Chondrocyte (in vitro differentiated cells): ENCODE measurements at regions not wholly inside any gene's neighbourhood (a gene's known extent, or its start where the extent isn't known, plus 50 kb on each side); places are given as distances from the start of the nearest gene placed in this dataset.

Experiments used
- DNase-seq: peaks from one replicate; pipeline ENCODE4 v3.0.0; 2021; ENCODE audit warnings: mixed read lengths, low spot score
- H3K27ac Mint-ChIP-seq: one replicate; pipeline ENCODE4 v1.8.0; 2021; ENCODE audit warnings: mild to moderate bottlenecking, moderate library complexity, mixed read lengths; ENCODE audit not compliant: unreplicated experiment
- H3K27me3 Mint-ChIP-seq: 2 replicates; pipeline ENCODE4 v1.8.0; 2021; ENCODE audit warnings: low read depth, mixed read lengths
- H3K36me3 Mint-ChIP-seq: 2 replicates; pipeline ENCODE4 v1.8.0; 2021; ENCODE audit warnings: low read depth, mixed read lengths
- H3K4me1 Mint-ChIP-seq: 2 replicates; pipeline ENCODE4 v1.8.0; 2021; ENCODE audit warnings: low read depth, mild to moderate bottlenecking, mixed read lengths
- H3K4me3 Mint-ChIP-seq: one replicate; pipeline ENCODE4 v1.8.0; 2021; ENCODE audit warnings: mild to moderate bottlenecking, moderate library complexity, mixed read lengths; ENCODE audit not compliant: unreplicated experiment
- H3K9me3 Mint-ChIP-seq: 2 replicates; pipeline ENCODE4 v1.8.0; 2021; ENCODE audit warnings: low read depth, mixed read lengths
- TF ChIP-seq, protein P1 (sequence below): fragments of 200-600 bp; sonication (generic); IDR thresholded peaks from 2 replicates; pipeline ENCODE4 v1.5.0; 2021; ENCODE audit warnings: antibody characterized with exemption, mild to moderate bottlenecking, moderate library complexity

- peaks cover 10% of the 10 kb centered on the region for H3K27me3 Mint-ChIP-seq
These were observed 220.1 kb upstream of the RNF32 start for GRCh38 chr7:156420496-156420895.

DNA sequence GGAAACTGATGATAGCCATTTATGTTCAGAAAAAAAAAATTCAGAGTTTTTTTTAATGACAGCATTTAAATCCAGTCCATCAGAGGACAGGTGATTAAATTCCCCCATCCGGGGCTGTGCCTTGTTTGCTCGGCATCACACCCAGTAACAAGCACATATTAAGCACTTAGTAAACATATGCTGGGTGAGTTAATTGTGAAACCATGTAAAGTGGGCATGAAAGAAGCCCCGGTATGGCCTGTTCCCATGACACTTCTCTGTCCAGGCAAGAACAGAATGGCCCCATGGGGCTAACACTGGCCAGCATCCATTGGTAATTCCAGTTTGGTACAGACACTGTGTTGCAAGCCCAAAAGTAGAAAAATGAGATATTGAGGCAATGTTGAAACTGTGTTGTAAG lies 220.8 kb upstream of the RNF32 start:
- TF ChIP-seq, protein P1, sequence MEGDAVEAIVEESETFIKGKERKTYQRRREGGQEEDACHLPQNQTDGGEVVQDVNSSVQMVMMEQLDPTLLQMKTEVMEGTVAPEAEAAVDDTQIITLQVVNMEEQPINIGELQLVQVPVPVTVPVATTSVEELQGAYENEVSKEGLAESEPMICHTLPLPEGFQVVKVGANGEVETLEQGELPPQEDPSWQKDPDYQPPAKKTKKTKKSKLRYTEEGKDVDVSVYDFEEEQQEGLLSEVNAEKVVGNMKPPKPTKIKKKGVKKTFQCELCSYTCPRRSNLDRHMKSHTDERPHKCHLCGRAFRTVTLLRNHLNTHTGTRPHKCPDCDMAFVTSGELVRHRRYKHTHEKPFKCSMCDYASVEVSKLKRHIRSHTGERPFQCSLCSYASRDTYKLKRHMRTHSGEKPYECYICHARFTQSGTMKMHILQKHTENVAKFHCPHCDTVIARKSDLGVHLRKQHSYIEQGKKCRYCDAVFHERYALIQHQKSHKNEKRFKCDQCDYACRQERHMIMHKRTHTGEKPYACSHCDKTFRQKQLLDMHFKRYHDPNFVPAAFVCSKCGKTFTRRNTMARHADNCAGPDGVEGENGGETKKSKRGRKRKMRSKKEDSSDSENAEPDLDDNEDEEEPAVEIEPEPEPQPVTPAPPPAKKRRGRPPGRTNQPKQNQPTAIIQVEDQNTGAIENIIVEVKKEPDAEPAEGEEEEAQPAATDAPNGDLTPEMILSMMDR: no peak
- Mint-ChIP-seq H3K27me3 (peaks cover 10% of the 10 kb centered on the region), H3K4me3 (no peak overlapping the region), H3K9me3 (peaks cover 9% of the 10 kb centered on the region), H3K4me1 (no peaks in the 10 kb centered on the region), H3K27ac (no peak overlapping the region), H3K36me3 (no peaks in the 10 kb centered on the region)
- DNase-seq: no peak

More at GRCh38 chr7:156420496-156420895, 220.1 kb upstream of the RNF32 start:
- no peaks in the 10 kb centered on the region for H3K4me1 Mint-ChIP-seq
- no peak overlapping the region for H3K27ac Mint-ChIP-seq
- no peak overlapping the region for H3K4me3 Mint-ChIP-seq
- no peaks in the 10 kb centered on the region for H3K36me3 Mint-ChIP-seq
- DNase-seq: no peak
- peaks cover 9% of the 10 kb centered on the region for H3K9me3 Mint-ChIP-seq
- TF ChIP-seq, protein P1: no peak

- Mint-ChIP-seq H3K9me3 (peaks cover 9% of the 10 kb centered on the region), H3K27ac (no peak overlapping the region), H3K4me1 (no peaks in the 10 kb centered on the region), H3K27me3 (peaks cover 2% of the 10 kb centered on the region), H3K36me3 (no peaks in the 10 kb centered on the region), H3K4me3 (no peak overlapping the region)
- TF ChIP-seq, protein P1: no peak
- no peak for DNase-seq
These were observed 238.3 kb upstream of the RNF32 start for GRCh38 chr7:156402255-156402654.

- peaks cover 2% of the 10 kb centered on the region for H3K27me3 Mint-ChIP-seq
- DNase-seq: no peak
- no peaks in the 10 kb centered on the region for H3K36me3 Mint-ChIP-seq
- TF ChIP-seq, protein P1: no peak
- no peak overlapping the region for H3K4me3 Mint-ChIP-seq
- peaks cover 9% of the 10 kb centered on the region for H3K9me3 Mint-ChIP-seq
- H3K4me1 Mint-ChIP-seq: no peaks in the 10 kb centered on the region
- H3K27ac Mint-ChIP-seq: no peak overlapping the region
These were observed 239.0 kb upstream of the RNF32 start for GRCh38 chr7:156401617-156402016.

DNA sequence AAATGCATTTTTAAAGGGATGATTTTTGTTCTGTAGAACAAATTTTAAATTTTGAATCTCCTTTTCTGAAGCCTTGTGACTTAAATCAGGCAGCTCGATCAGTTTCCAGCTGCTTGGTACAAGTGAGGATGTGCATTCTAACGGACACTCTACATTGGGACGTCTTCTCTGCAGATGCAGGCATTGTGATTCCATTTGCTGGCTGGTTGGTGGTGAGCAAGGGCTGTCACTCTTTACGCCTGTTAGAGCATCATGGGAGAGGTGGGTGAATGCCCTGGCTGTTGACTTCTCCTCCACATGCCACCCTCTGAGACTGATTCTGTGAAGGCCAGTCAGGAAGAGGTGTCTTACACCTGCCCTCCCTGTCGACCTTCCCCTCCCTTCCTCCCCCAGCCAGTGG lies 240.5 kb upstream of the RNF32 start:
- TF ChIP-seq, protein P1: no peak
- Mint-ChIP-seq H3K27me3 (peaks cover 2% of the 10 kb centered on the region), H3K36me3 (no peaks in the 10 kb centered on the region), H3K9me3 (no peaks in the 10 kb centered on the region), H3K4me3 (no peak overlapping the region), H3K27ac (no peak overlapping the region), H3K4me1 (no peaks in the 10 kb centered on the region)
- DNase-seq: no peak
